Stimulated activated CD8-positive, alpha-beta memory T cell treated with anti-CD3 and anti-CD28 coated beads, Interleukin-12 subunit alpha, Interleukin-12 subunit beta, amount 100 ng/mL, for 24 hours (primary cell): ENCODE measurements at regions not wholly inside any gene's neighbourhood (a gene's known extent, or its start where the extent isn't known, plus 50 kb on each side); places are given as distances from the start of the nearest gene placed in this dataset.
"Not testable (repeated sequence)": the region's sequence is repeated elsewhere in the genome, so short reads cannot be mapped to it uniquely, and the experiment has no call there.

Source experiments
- DNase-seq: peaks from one replicate; pipeline ENCODE4 v3.0.0-alpha.2; 2020; ENCODE audit errors: extremely low read depth

DNA sequence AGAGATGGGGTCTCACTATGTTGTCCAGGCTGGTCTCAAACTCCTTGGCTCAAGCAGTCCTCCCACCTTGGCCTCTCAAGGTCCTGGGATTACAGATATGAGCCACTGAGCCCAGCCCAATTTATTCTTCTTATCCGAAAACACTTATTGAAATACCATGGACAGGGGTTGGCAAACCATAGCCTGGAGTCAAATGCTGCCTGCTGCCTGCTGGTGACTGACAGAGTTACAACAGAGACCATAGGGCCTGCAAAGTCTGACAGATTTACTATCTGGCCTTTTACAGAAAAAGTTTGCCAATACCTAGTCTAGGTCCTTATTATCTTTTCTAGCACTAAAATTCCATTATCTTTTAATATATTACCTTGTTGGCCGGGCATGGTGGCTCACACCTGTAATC is 87.1 kb upstream of the ZNF281 start:
- DNase-seq: no peak

- no peak for DNase-seq
Observed at GRCh38 chr1:200495901-200496300, 86.1 kb upstream of the ZNF281 start.

DNA sequence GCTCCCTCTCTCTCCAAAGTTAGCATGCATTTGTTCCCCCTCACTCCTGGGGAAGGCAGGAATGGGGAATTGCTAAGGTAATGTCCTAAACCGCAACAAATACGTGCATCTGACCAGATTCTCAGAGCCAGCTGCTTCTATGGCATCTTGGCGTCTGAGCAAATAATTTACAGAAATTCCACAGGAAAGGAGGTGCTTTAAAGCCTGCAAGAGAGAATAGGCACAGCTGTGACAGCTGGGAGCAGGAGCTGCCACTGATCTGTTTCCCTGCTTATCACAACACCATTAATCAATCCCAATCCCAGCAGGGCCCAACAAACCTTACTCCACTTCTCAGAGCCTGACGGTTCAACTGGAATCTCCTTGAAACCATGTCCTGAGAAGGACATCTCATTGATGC is 83.5 kb upstream of the ZNF281 start:
- DNase-seq: no peak

GRCh38 chr1:200491103-200491502 is 81.3 kb upstream of the ZNF281 start:
- no peak for DNase-seq

DNA sequence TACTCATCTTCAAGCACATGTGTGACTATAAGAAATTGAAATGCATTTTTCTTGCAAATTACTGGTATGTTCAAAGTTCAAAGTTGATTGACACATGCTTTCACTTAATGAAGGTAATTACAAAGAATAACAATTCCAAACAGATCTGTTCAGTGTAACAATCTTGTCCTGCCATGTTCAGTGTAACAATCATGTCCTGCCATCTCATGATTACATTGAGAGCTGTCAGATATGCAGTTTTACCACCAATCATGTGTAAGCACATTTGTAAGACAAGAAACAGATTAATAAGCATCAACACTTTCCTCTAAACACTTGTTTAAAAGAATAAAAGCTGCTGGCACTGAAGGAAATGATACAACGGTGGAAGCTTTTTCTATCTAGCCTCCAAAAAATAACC is 80.3 kb upstream of the ZNF281 start:
- no peak for DNase-seq

DNA sequence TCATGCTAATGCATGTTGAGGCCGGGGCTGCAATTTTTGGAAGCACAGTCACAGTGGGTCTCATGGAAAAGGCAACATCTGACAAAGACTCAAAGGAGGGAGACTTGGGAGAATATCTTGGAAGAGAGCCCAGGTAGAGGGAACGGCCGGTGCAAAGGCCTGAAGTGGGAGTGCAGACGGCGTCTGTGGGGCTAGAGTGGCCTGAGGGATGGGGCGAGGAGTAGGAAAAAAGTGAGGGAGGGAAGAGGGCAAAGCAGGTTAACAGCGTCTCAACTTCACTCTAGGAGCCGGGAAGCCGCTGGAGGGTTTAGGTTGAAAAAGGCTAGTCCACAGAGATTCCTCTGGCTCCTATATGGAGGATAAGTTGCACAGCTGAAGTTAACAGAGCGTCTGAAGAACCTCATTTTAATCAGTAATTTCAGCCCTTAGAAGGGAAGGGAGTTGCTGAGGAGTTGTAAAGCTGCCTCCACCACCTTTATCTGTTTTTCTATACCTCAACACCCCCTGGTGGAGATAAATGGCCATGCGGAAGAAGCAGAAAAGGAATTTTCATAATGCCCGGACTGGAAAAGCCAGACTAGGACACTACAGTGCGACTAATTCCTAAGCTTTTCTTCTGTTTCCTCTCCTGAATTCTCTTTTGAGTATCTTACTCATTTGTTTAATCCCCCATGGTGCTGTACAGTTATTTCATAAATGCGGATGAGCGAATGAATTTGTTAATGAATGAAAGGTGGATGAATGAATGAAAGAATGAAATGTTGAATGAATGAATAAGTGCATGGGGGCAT is 78.7 kb upstream of the ZNF281 start:
- DNase-seq: no peak

- no peak for DNase-seq
Observed at GRCh38 chr1:200487650-200488049, 77.8 kb upstream of the ZNF281 start.

- no peak for DNase-seq
Observed at GRCh38 chr1:200486634-200487033, 76.8 kb upstream of the ZNF281 start.

- not testable (repeated sequence) for DNase-seq
Observed at GRCh38 chr1:200484438-200484946, 74.7 kb upstream of the ZNF281 start.

GRCh38 chr1:200483491-200484143 is 73.8 kb upstream of the ZNF281 start:
- DNase-seq: peak; percentile 20

GRCh38 chr1:200480964-200481363 is 71.1 kb upstream of the ZNF281 start:
- DNase-seq: no peak

GRCh38 chr1:200479816-200480215 is 70.0 kb upstream of the ZNF281 start:
- no peak for DNase-seq

DNA sequence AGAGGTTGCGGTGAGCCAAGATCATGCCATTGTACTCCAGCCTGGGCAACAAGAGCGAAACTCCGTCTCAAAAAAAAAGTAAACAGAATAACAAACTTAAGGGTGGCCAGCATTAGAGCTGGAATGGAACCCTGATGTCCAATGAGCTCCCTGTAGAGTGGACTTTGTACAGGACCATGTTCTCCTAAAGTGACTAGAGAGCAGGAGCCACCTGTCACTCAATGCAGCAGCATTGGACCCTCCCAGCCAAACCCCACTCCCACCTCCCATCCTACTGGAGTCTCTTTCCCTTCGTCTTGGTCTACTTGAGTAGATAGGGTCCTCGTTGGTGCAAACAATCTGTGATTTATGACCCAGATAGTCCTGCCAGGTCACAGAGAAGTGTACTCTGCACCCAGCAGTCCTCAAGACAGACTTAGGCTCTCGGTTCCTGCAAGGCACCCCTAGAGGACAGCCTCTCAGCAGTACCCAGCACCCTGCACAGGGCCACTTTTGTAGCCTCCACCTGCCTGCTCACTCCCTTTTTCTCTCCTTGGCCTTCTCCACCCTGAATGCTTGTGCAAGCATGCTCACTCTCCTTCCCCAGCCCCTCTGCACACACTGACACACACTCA is 69.2 kb upstream of the ZNF281 start:
- DNase-seq: no peak

- DNase-seq: no peak
Observed at GRCh38 chr1:200478239-200478623, 68.4 kb upstream of the ZNF281 start.

DNA sequence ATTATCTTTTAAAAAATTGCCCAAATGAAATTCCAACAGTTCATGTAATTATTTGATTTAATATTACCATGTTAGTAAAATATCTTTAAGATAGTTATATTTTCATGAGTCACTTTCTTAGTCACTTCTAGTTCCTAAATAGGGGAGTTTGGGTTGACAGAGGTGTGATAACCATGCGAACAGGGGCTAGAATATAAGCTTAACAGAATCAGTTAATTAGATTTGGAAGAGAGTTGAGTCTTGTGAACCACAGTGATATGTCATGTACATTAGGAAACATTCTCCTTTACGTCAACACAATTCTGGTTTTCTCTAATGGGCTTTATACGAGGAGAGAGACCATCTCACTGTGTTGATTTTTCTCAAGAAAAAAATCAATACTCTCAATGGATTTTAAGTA is 64.8 kb upstream of the ZNF281 start:
- no peak for DNase-seq

DNA sequence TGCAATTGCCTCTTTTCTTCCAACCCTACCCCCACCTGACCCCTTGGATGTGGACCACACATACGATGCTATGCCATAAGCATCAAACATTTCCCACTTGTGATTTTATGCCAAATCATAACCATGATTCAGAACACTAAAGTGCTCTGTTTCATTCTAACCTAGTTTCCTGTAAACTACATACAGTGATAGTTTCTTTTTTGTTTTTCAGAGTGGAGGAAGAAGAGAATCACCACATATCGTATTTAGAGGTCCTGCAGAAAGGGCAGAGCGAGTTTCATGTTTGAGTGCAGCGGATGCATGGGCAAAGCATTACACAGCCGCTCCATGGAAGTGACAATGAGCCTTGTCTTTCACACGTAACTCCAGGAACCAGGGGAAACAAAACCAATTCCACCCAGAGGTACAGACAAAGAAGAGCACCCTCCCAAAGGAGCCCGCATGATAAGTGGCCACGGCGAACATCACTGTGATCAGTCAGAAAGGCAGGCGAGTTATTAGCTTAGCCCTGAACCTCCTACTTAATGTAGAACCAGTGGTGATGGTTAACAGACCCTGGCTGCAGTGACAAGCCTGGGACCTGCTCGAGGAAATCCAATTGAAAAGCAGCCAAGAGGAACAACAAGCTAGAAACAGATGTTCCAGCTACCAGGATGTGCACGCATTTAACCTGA is 64.0 kb upstream of the ZNF281 start:
- DNase-seq: no peak

DNA sequence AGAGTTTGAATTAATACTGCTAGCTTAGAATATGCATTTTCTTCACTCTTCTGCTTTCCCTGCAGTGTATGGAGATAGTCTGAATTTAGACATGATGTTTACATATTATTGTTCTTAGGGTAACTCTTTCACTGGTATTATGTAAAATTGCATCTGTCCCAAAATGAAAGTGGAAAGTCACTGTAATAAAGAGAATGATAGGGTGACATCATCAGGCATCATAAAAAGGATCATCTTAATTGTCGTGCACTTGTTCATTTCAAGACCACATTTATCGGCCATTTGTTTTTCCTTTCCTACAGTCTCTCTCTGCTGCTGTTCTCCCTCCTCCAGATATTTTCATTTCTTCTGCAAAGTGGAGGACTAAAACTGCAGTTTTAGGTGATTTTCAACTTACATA is 61.9 kb upstream of the ZNF281 start:
- no peak for DNase-seq

DNA sequence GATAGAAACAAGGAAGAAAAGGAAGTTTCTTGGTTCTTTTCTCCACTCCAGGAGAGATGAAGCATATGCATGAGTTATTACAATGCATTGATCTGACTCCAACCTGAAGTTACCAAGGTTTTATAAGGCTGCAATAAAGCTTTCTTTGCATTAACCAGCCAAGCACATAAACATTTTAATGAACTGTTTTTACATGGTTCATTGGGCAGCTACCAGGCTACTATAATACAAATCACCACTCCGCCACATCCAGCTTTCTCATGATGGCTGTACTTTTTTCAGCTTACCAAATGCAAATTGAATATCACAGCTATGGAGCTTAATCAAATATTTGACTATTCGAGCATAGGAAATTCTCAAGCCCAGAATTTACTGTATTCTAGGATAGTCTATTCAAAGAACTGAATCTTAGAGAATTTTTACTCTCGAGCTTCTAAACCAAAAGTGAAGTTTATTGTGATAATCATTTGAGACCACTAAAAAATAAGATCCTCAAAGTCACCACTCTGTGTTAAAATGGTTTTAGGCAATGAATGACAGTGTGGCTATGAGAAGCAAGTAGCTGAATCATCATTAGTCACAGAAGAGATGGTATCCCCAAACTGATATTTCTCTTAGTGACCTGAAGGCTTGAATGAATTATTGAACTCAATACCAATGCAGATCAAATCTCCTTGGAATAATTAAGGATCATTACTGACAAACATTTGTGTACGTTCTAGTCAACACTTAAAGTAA is 58.6 kb upstream of the ZNF281 start:
- DNase-seq: no peak

GRCh38 chr1:200464784-200465400 is 55.1 kb upstream of the ZNF281 start:
- DNase-seq: no peak
